Mesodermal cell (in vitro differentiated cells): ENCODE measurements at regions not wholly inside any gene's neighbourhood (a gene's known extent, or its start where the extent isn't known, plus 50 kb on each side); places are given as distances from the start of the nearest gene placed in this dataset.

Source experiments
- H3K27ac ChIP-seq: 2 replicates; pipeline ENCODE4 v1.7.0; 2013; ENCODE audit warnings: mild to moderate bottlenecking, low read depth, low read length, moderate library complexity; ENCODE audit not compliant: severe bottlenecking
- H3K36me3 ChIP-seq: 2 replicates; pipeline ENCODE4 v1.7.1; 2013; ENCODE audit warnings: mild to moderate bottlenecking, low read length, moderate library complexity; ENCODE audit not compliant: control insufficient read depth, insufficient read depth
- H3K4me1 ChIP-seq: one replicate; pipeline ENCODE4 v1.7.1; 2013; ENCODE audit warnings: mild to moderate bottlenecking, low read length; ENCODE audit not compliant: insufficient read depth, control insufficient read depth, poor library complexity, severe bottlenecking
- H3K4me3 ChIP-seq: 2 replicates; pipeline ENCODE4 v1.7.0; 2013; ENCODE audit warnings: low read length, control low read depth, mild to moderate bottlenecking; ENCODE audit not compliant: insufficient read depth, poor library complexity, severe bottlenecking; ENCODE audit errors: extremely low read depth
- H3K9me3 ChIP-seq: 2 replicates; pipeline ENCODE4 v1.7.1; 2013; ENCODE audit warnings: mild to moderate bottlenecking, low read length, moderate library complexity; ENCODE audit not compliant: control insufficient read depth
- WGBS, 2 experiments: methylation state at CpG; one replicate each; pipeline ENCODE4 v1.1.5; 2013; ENCODE audit warnings: missing lambda C conversion rate in 2 of 2; ENCODE audit not compliant: insufficient coverage in 2 of 2; 5-methylcytosine and 5-hydroxymethylcytosine counted together

DNA sequence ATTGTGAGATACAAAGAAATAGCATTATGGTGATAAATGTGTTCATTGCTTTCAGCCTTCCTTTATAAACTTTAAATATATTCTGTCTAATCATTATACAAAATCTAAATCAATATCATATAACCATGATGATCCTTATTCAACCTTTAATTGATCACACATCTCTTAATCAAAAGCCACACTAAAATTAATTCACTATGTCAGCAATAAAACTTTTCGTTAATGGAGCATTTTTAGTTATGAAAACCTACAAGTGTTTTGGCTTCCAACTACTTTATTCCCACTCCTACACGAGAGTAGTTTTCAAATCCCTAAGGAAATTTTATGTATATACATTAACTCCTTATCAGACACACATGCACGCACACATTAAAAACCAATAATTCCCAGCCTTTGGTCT lies 530.2 kb downstream of the KCTD8 start:
- no CpG with 5 or more reads among the region's 3 CpGs for WGBS, 2 experiments
- H3K27ac ChIP-seq, result no peak overlapping the region
- no peak overlapping the region for H3K4me3 ChIP-seq
- H3K4me1 ChIP-seq, result no peaks in the 10 kb centered on the region
- no peaks in the 10 kb centered on the region for H3K36me3 ChIP-seq
- H3K9me3 ChIP-seq, result no peaks in the 10 kb centered on the region

GRCh38 chr4:43932448-43932847 lies 516.2 kb downstream of the KCTD8 start:
- WGBS, 2 experiments, result 83% methylated on average over 1 of the region's 2 CpGs; no CpG with 5 or more reads in 1 of the 2 experiments
- Histone ChIP-seq H3K4me3 (no peak overlapping the region), H3K9me3 (no peaks in the 10 kb centered on the region), H3K36me3 (no peaks in the 10 kb centered on the region), H3K27ac (no peak overlapping the region), H3K4me1 (no peaks in the 10 kb centered on the region)

DNA sequence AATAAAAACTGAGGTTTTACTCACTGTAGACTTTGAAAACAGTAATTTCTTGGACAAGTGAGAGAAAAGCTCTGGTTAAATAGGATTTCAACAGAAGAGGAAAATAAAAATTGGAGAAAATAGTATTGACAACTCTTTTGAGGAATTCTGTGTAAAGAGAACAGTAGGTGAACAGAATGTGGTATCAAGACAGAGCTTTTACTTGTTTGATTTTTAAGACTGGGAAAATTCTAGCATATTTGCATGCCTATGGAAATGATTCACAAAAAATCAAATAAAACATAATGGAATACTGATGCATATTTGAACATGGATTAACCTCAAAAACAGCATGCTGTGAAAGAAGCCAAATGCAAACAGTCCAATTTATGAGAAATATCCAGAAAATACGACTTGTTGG lies 504.6 kb downstream of the KCTD8 start:
- no peaks in the 10 kb centered on the region for H3K9me3 ChIP-seq
- H3K4me3 ChIP-seq, result no peak overlapping the region
- no peaks in the 10 kb centered on the region for H3K36me3 ChIP-seq
- H3K27ac ChIP-seq, result no peak overlapping the region
- 100% methylated on average over 1 of the region's 1 CpG; no CpG with 5 or more reads in 1 of the 2 experiments for WGBS, 2 experiments
- no peaks in the 10 kb centered on the region for H3K4me1 ChIP-seq

GRCh38 chr4:43959976-43960375 lies 488.6 kb downstream of the KCTD8 start:
- no peaks in the 10 kb centered on the region for H3K36me3 ChIP-seq
- WGBS, 2 experiments, result 80% methylated on average over 1 of the region's 1 CpG; no CpG with 5 or more reads in 1 of the 2 experiments

DNA sequence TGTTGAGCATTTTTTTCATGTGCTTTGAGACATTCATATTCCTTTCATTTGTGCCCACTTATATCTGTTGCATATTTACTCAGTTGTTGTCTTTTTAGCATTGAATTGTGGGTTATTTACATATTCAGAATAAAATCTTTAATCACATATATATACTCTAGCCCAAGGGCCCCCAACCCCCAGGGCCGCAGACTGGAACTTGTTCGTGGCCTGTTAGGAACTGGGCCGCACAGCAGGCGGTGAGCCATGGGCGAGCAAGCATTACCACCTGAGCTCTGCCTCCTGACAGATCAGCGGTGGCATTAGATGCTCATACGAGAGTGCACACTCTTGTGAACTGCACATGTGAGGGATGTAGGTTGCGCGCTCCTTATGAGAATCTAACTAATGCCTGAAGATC lies 480.6 kb downstream of the KCTD8 start:
- 90 to 93% methylated on average over 5 to 7 of the region's 9 CpGs for WGBS, 2 experiments
- Histone ChIP-seq H3K27ac (no peak overlapping the region), H3K4me1 (no peaks in the 10 kb centered on the region), H3K4me3 (no peak overlapping the region), H3K36me3 (no peaks in the 10 kb centered on the region), H3K9me3 (no peaks in the 10 kb centered on the region)

More at GRCh38 chr4:43959976-43960375, 488.6 kb downstream of the KCTD8 start:
- no peaks in the 10 kb centered on the region for H3K4me1 ChIP-seq
- H3K9me3 ChIP-seq, result no peaks in the 10 kb centered on the region
- H3K4me3 ChIP-seq, result no peak overlapping the region
- no peak overlapping the region for H3K27ac ChIP-seq

DNA sequence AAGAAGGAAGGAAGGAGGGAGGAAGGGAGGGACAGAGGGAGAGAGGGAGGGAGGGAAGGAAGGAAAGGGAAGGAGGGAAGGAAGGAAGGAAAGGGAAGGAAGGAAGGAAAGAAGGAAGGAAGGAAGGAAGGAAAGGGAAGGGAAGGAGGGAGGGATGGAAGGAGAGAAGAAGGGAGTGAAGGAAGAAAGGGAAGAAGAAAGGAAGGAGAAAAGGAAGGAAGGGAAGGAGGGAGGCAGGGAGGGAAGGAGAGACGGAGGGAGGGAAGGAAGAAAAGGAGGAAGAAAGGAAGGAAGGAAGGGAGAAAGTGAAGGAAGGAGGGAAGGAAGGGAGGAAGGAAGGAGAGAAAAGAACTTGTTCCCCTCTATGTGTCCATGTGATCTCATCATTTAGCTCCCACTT lies 465.0 kb downstream of the KCTD8 start:
- no peak overlapping the region for H3K4me3 ChIP-seq
- H3K9me3 ChIP-seq, result no peaks in the 10 kb centered on the region
- H3K4me1 ChIP-seq, result no peaks in the 10 kb centered on the region
- H3K27ac ChIP-seq, result no peak overlapping the region
- no peaks in the 10 kb centered on the region for H3K36me3 ChIP-seq
- 85 to 100% methylated on average over 1 of the region's 1 CpG for WGBS, 2 experiments

GRCh38 chr4:43987331-43987944 lies 461.2 kb downstream of the KCTD8 start:
- 95 to 98% methylated on average over 7 to 8 of the region's 9 CpGs for WGBS, 2 experiments
- no peaks in the 10 kb centered on the region for H3K36me3 ChIP-seq
- H3K4me1 ChIP-seq, result no peaks in the 10 kb centered on the region
- no peak overlapping the region for H3K4me3 ChIP-seq
- H3K9me3 ChIP-seq, result no peaks in the 10 kb centered on the region
- H3K27ac ChIP-seq, result no peak overlapping the region

DNA sequence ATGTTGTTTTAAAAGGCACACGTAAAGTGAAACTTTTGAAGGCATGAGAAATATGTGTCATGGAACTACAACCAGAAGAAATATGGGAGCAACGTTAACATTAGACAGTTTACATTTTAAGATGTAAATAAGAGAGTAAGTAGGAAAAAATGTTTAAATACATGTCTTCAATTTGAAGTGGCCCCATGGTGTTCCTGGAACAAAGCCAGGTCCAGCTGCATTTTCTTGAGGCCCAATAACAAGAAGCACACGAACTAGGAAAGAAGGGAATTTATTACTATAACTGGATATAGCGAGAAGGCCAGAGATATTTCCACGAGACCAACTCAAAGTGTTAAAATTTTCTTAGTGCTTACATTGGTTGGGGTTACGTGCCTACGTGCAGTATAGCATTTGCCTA lies 458.1 kb downstream of the KCTD8 start:
- H3K9me3 ChIP-seq, result no peaks in the 10 kb centered on the region
- H3K4me1 ChIP-seq, result no peaks in the 10 kb centered on the region
- no peaks in the 10 kb centered on the region for H3K36me3 ChIP-seq
- H3K27ac ChIP-seq, result no peak overlapping the region
- no peak overlapping the region for H3K4me3 ChIP-seq
- 90 to 100% methylated on average over 4 to 7 of the region's 7 CpGs for WGBS, 2 experiments

GRCh38 chr4:43990963-43991362 lies 457.6 kb downstream of the KCTD8 start:
- no peak overlapping the region for H3K27ac ChIP-seq
- H3K36me3 ChIP-seq, result no peaks in the 10 kb centered on the region
- no peak overlapping the region for H3K4me3 ChIP-seq
- H3K9me3 ChIP-seq, result no peaks in the 10 kb centered on the region
- no peaks in the 10 kb centered on the region for H3K4me1 ChIP-seq
- 95 to 100% methylated on average over 2 to 3 of the region's 3 CpGs for WGBS, 2 experiments

- Histone ChIP-seq H3K4me3 (no peak overlapping the region), H3K36me3 (no peaks in the 10 kb centered on the region), H3K4me1 (no peaks in the 10 kb centered on the region), H3K9me3 (no peaks in the 10 kb centered on the region), H3K27ac (no peak overlapping the region)
- 34 to 39% methylated on average over 3 of the region's 3 CpGs for WGBS, 2 experiments
These were observed 456.1 kb downstream of the KCTD8 start for GRCh38 chr4:43992552-43992951.

DNA sequence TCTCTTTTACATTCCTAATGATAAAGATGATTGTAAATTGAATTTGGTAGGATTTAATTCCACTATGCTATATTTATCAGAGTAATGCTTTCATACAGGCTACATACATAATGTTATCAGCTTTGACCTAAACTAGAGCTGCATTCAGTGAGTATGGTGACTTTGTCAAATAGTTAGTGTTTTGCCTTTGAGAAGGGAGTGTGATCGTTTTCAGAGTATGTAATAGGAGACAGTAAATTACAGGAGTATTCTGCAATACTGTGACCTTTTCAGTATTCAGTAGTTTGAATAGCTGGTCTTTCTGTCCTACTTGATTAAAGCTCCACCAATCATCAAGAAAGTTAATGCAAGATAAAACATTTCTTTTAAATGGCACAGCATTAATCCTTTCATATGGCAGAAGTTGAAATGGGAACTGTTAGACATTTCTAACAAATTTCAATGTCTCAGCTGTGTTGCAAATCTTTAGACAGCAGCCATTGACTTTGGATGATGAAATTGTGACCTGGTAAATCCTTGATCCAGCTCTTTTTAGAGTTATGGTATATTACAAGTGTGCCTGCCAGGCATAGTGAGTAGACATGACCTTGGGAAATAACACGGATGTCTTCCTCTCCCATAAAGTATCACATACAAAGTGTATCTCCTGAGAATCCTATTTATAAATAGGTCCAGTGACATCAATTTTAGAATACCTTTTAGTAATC lies 455.3 kb downstream of the KCTD8 start:
- H3K9me3 ChIP-seq, result no peaks in the 10 kb centered on the region
- no peak overlapping the region for H3K4me3 ChIP-seq
- H3K4me1 ChIP-seq, result no peaks in the 10 kb centered on the region
- 100% methylated on average over 1 of the region's 2 CpGs; no CpG with 5 or more reads in 1 of the 2 experiments for WGBS, 2 experiments
- no peaks in the 10 kb centered on the region for H3K36me3 ChIP-seq
- no peak overlapping the region for H3K27ac ChIP-seq
